ENCODE measurements at regions not wholly inside any gene's neighbourhood (a gene's known extent, or its start where the extent isn't known, plus 50 kb on each side); places are given as distances from the start of the nearest gene placed in this dataset.

DNA sequence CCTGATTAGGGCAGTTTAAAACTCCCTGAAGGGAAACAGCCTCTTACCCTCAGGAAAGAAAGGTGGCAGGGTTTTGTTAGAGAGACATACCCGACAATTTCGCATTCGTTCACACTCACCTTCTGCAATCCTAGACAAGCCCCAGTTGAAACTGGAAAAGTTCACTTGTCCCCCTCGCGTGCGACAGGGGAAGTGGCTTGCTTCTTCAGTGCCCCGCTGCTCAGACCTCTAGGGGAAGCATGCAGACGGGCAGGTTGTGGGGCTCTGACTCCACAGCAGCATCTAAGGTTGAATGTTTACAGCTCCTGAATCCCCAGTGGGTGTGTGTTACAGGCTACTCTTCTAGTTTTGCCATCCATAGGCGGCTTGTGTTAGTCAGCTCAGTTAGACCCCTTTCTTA is 575.7 kb upstream of the ACO1 start:
- TF ChIP-seq, protein P1, sequence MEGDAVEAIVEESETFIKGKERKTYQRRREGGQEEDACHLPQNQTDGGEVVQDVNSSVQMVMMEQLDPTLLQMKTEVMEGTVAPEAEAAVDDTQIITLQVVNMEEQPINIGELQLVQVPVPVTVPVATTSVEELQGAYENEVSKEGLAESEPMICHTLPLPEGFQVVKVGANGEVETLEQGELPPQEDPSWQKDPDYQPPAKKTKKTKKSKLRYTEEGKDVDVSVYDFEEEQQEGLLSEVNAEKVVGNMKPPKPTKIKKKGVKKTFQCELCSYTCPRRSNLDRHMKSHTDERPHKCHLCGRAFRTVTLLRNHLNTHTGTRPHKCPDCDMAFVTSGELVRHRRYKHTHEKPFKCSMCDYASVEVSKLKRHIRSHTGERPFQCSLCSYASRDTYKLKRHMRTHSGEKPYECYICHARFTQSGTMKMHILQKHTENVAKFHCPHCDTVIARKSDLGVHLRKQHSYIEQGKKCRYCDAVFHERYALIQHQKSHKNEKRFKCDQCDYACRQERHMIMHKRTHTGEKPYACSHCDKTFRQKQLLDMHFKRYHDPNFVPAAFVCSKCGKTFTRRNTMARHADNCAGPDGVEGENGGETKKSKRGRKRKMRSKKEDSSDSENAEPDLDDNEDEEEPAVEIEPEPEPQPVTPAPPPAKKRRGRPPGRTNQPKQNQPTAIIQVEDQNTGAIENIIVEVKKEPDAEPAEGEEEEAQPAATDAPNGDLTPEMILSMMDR (conservative IDR thresholded peaks at IDR 0.05), result no peak
- TF ChIP-seq EZH2 (IDR thresholded peaks at IDR 0.05; ENCODE audit: low read depth), result no peak
- no TSS peak for BruUV-seq (replicated peaks)
- Histone ChIP-seq H3K9me2 (ENCODE audit: insufficient read depth) (no peaks in the 10 kb centered on the region), H3K4me2 (no peak overlapping the region), H3K27ac (no peak overlapping the region), H3K27me3 (ENCODE audit: insufficient read depth, low read depth) (no peaks in the 10 kb centered on the region), H3K36me3 (ENCODE audit: low read depth) (no peaks in the 10 kb centered on the region), H4K20me1 (ENCODE audit: insufficient read depth) (no peaks in the 10 kb centered on the region), H3K79me2 (ENCODE audit: low read depth) (no peaks in the 10 kb centered on the region), H2AFZ (no peak overlapping the region), H3K4me3 (no peak overlapping the region), H3F3A (ENCODE audit: insufficient read depth, low read depth) (no peaks in the 10 kb centered on the region), H3K9me3 (ENCODE audit: insufficient read depth, low read depth) (no peaks in the 10 kb centered on the region), H3K4me1 (replicated peaks; ENCODE audit: insufficient read depth) (no peaks in the 10 kb centered on the region)
- CTCF ChIA-PET, result no interaction called here
- no peak for DNase-seq
- intact Hi-C loops (cut with micrococcal nuclease; ENCODE audit: unreplicated experiment), result no loop called here
- POLR2A ChIA-PET (ENCODE audit: unreplicated experiment), result no interaction called here

DNA sequence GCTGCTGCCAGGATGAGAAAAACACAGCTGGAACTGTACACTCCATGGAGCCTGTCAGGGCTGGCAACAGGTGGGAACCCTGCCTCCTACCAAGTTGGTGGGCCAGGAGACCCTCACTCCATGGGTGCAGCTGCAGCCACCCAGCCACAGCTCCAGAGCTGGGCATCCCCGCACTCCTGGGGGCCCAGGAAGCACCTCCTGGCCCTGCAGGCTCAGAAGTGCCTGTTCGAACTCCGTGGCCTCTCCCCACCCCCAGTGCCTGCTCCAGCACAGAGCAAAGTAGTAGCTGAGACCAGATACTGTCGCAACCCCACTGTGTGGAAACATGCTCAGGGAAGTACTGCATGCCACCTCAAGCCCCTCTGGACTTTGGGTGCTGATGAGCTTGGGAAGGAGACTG is 564.0 kb upstream of the ACO1 start:
- no peak for DNase-seq
- ChIA-PET CTCF (no interaction called here), POLR2A (ENCODE audit: unreplicated experiment) (no interaction called here)
- Histone ChIP-seq H3K4me3 (no peak overlapping the region), H3F3A (ENCODE audit: insufficient read depth, low read depth) (no peaks in the 10 kb centered on the region), H2AFZ (no peak overlapping the region), H3K9me2 (ENCODE audit: insufficient read depth) (no peaks in the 10 kb centered on the region), H3K9me3 (ENCODE audit: insufficient read depth, low read depth) (no peaks in the 10 kb centered on the region), H3K27ac (no peak overlapping the region), H3K79me2 (ENCODE audit: low read depth) (no peaks in the 10 kb centered on the region), H3K4me1 (replicated peaks; ENCODE audit: insufficient read depth) (no peaks in the 10 kb centered on the region), H4K20me1 (ENCODE audit: insufficient read depth) (no peaks in the 10 kb centered on the region), H3K4me2 (no peak overlapping the region), H3K36me3 (ENCODE audit: low read depth) (no peaks in the 10 kb centered on the region), H3K27me3 (ENCODE audit: insufficient read depth, low read depth) (no peaks in the 10 kb centered on the region)
- no peak for TF ChIP-seq EZH2 (IDR thresholded peaks at IDR 0.05; ENCODE audit: low read depth)
- TF ChIP-seq, protein P1 (conservative IDR thresholded peaks at IDR 0.05), result no peak
- BruUV-seq (replicated peaks), result no TSS peak
- intact Hi-C loops (cut with micrococcal nuclease; ENCODE audit: unreplicated experiment), result no loop called here

DNA sequence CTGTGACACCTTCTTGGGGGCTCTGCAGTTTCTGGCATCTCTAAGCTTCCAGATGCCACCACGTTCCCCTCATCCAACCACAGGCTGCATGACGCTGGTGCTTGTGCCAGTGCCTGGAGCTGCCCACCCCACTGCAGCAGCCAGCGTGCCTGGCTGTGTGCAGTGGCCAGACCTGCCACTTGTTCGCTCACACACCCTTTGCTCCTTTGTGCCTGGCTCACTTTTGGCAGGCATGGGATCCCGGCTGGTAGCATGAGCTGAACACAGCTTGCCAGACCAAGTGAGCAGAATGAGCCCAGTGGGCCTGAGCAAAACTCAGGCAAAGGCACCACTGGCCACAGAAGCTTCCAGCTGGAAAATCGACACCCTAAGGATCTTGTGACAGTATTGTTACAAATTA is 562.9 kb upstream of the ACO1 start:
- ChIA-PET POLR2A (ENCODE audit: unreplicated experiment) (no interaction called here), CTCF (no interaction called here)
- no peaks in the 10 kb centered on the region for H3K79me2 ChIP-seq (ENCODE audit: low read depth)
- no peak overlapping the region for H3K4me2 ChIP-seq
- intact Hi-C loops (cut with micrococcal nuclease; ENCODE audit: unreplicated experiment), result no loop called here
- TF ChIP-seq EZH2 (IDR thresholded peaks at IDR 0.05; ENCODE audit: low read depth), result no peak
- TF ChIP-seq, protein P1 (conservative IDR thresholded peaks at IDR 0.05), result no peak
- no peak overlapping the region for H3K4me3 ChIP-seq
- no peaks in the 10 kb centered on the region for H3K36me3 ChIP-seq (ENCODE audit: low read depth)
- no peak for DNase-seq
- H3K9me3 ChIP-seq (ENCODE audit: insufficient read depth, low read depth), result no peaks in the 10 kb centered on the region
- H3K4me1 ChIP-seq (replicated peaks; ENCODE audit: insufficient read depth), result no peaks in the 10 kb centered on the region
- no TSS peak for BruUV-seq (replicated peaks)
- H3K9me2 ChIP-seq (ENCODE audit: insufficient read depth), result no peaks in the 10 kb centered on the region
- no peaks in the 10 kb centered on the region for H4K20me1 ChIP-seq (ENCODE audit: insufficient read depth)
- no peak overlapping the region for H3K27ac ChIP-seq
- no peaks in the 10 kb centered on the region for H3F3A ChIP-seq (ENCODE audit: insufficient read depth, low read depth)
- no peaks in the 10 kb centered on the region for H3K27me3 ChIP-seq (ENCODE audit: insufficient read depth, low read depth)
- H2AFZ ChIP-seq, result no peak overlapping the region

Data from PC-9 (cell line).